ENCODE measurements at regions not wholly inside any gene's neighbourhood (a gene's known extent, or its start where the extent isn't known, plus 50 kb on each side); places are given as distances from the start of the nearest gene placed in this dataset.

DNA sequence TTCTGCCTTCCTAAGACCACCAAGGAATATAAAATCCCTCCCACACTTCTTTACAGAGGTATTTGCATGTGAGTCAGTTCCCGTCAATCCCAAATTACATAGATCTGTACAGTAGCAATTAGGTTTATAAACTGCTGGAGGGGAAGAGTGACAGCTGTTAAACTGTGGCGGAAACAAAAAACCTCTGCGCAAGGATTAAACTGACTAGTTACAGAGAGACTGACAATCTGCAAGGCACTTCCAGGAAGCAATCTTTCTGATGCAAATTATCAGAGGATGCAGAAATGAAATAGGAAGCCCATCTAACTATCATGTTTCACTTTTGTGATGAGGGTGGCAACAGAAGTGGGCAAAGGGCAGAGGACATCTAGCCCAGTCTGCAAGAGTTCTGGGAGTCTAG lies 150.4 kb downstream of the RTP4 start:
- H2AFZ ChIP-seq (ENCODE audit: insufficient read depth, low read depth, low read length, poor library complexity, severe bottlenecking), result no peak overlapping the region
- H3K36me3 Mint-ChIP-seq, result no peaks in the 10 kb centered on the region
- H4K20me1 ChIP-seq (ENCODE audit: insufficient read depth, low read length), result no peaks in the 10 kb centered on the region
- peaks cover 0 to 4% (median under 1%) of the 10 kb centered on the region in 3 donors for H3K27me3 Mint-ChIP-seq (ENCODE audit: low read depth in 3 of 3)
- H3K27ac Mint-ChIP-seq, result no peak overlapping the region
- no peaks in the 10 kb centered on the region for H3K4me1 Mint-ChIP-seq
- H3K27ac ChIP-seq (ENCODE audit: low read depth in 1 of 2, low read length in 2 of 2), result no peak overlapping the region
- TF ChIP-seq, protein P1, sequence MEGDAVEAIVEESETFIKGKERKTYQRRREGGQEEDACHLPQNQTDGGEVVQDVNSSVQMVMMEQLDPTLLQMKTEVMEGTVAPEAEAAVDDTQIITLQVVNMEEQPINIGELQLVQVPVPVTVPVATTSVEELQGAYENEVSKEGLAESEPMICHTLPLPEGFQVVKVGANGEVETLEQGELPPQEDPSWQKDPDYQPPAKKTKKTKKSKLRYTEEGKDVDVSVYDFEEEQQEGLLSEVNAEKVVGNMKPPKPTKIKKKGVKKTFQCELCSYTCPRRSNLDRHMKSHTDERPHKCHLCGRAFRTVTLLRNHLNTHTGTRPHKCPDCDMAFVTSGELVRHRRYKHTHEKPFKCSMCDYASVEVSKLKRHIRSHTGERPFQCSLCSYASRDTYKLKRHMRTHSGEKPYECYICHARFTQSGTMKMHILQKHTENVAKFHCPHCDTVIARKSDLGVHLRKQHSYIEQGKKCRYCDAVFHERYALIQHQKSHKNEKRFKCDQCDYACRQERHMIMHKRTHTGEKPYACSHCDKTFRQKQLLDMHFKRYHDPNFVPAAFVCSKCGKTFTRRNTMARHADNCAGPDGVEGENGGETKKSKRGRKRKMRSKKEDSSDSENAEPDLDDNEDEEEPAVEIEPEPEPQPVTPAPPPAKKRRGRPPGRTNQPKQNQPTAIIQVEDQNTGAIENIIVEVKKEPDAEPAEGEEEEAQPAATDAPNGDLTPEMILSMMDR (IDR thresholded peaks at IDR 0.05), result no peak
- intact Hi-C loops (cut with micrococcal nuclease), result no loop called here
- H3K9ac ChIP-seq (ENCODE audit: insufficient read depth, low read length, poor library complexity, severe bottlenecking), result no peak overlapping the region
- H3K4me3 Mint-ChIP-seq, result no peak overlapping the region
- no peaks in the 10 kb centered on the region for H3K9me3 ChIP-seq (replicated peaks in 1 of 2; ENCODE audit: control insufficient read depth in 1 of 2, insufficient read depth in 1 of 2, low read length in 2 of 2)
- H3K36me3 ChIP-seq (replicated peaks in 1 of 2; ENCODE audit: control insufficient read depth in 1 of 2, insufficient read depth in 2 of 2, low read length in 2 of 2), result no peaks in the 10 kb centered on the region
- 92% methylated on average over 2 of the region's 3 CpGs for WGBS (ENCODE audit: insufficient coverage)
- peaks cover 0 to 4% (median 0%) of the 10 kb centered on the region in 7 donors for H3K9me3 Mint-ChIP-seq
- H3K4me1 ChIP-seq (ENCODE audit: control insufficient read depth in 1 of 2, insufficient read depth in 2 of 2, low read length in 2 of 2), result no peaks in the 10 kb centered on the region
- DNase-seq, result no peak
- H3K4me2 ChIP-seq (replicated peaks; ENCODE audit: extremely low read depth, low read length, poor library complexity, severe bottlenecking), result no peak overlapping the region
- H3K79me2 ChIP-seq (ENCODE audit: insufficient read depth, low read length), result no peaks in the 10 kb centered on the region
- H3K27me3 ChIP-seq (ENCODE audit: control insufficient read depth in 2 of 2, insufficient read depth in 2 of 2, low read length in 2 of 2), result peaks cover 0 to 1% of the 10 kb centered on the region in 2 donors
- no peak overlapping the region for H3K4me3 ChIP-seq (replicated peaks in 1 of 3; ENCODE audit: low read depth in 2 of 3, low read length in 3 of 3)

DNA sequence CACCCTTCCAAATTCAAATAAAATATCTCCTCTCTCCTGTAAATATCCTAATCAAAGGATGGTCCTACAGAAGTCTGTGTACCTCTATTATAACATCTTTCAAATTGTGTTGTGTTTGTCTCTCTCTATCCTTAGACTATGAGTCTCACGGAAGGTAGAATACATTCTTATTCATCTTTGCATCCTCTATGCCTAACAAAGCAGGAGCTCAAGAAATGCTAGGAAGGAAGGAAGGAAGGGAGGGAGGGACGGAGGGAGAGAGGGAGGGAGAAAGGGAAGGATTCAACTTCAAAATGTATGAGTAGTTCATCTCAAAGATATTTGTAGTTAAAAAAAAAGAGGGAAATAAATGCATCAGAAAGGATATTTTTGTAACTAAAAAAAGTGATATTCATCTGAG lies 150.0 kb downstream of the RTP4 start:
- H3K36me3 ChIP-seq (replicated peaks in 1 of 2; ENCODE audit: control insufficient read depth in 1 of 2, insufficient read depth in 2 of 2, low read length in 2 of 2), result no peaks in the 10 kb centered on the region
- WGBS (ENCODE audit: insufficient coverage), result no CpG with 5 or more reads among the region's 2 CpGs

More for the DNA sequence above, 150.0 kb downstream of the RTP4 start:
- Histone ChIP-seq H3K4me1 (ENCODE audit: control insufficient read depth in 1 of 2, insufficient read depth in 2 of 2, low read length in 2 of 2) (no peaks in the 10 kb centered on the region), H3K4me2 (replicated peaks; ENCODE audit: extremely low read depth, low read length, poor library complexity, severe bottlenecking) (no peak overlapping the region), H3K9me3 (replicated peaks in 1 of 2; ENCODE audit: control insufficient read depth in 1 of 2, insufficient read depth in 1 of 2, low read length in 2 of 2) (no peaks in the 10 kb centered on the region), H3K27me3 (ENCODE audit: control insufficient read depth in 2 of 2, insufficient read depth in 2 of 2, low read length in 2 of 2) (no peaks in the 10 kb centered on the region), H3K27ac (ENCODE audit: low read depth in 1 of 2, low read length in 2 of 2) (no peak overlapping the region), H3K4me3 (replicated peaks in 1 of 3; ENCODE audit: low read depth in 2 of 3, low read length in 3 of 3) (no peak overlapping the region), H3K9ac (ENCODE audit: insufficient read depth, low read length, poor library complexity, severe bottlenecking) (no peak overlapping the region), H3K79me2 (ENCODE audit: insufficient read depth, low read length) (no peaks in the 10 kb centered on the region), H4K20me1 (ENCODE audit: insufficient read depth, low read length) (no peaks in the 10 kb centered on the region), H2AFZ (ENCODE audit: insufficient read depth, low read depth, low read length, poor library complexity, severe bottlenecking) (no peak overlapping the region)
- no peak overlapping the region for H3K27ac Mint-ChIP-seq
- H3K27me3 Mint-ChIP-seq (ENCODE audit: low read depth in 3 of 3), result peaks cover 0 to 4% (median 0%) of the 10 kb centered on the region in 3 donors
- peaks cover 0 to 4% (median 2%) of the 10 kb centered on the region in 7 donors for H3K9me3 Mint-ChIP-seq
- H3K36me3 Mint-ChIP-seq, result no peaks in the 10 kb centered on the region
- TF ChIP-seq, protein P1 (IDR thresholded peaks at IDR 0.05), result no peak
- DNase-seq, result no peak
- H3K4me1 Mint-ChIP-seq, result no peaks in the 10 kb centered on the region
- intact Hi-C loops (cut with micrococcal nuclease), result no loop called here
- no peak overlapping the region for H3K4me3 Mint-ChIP-seq
